EH (cell line): ENCODE measurements at regions not wholly inside any gene's neighbourhood (a gene's known extent, or its start where the extent isn't known, plus 50 kb on each side); places are given as distances from the start of the nearest gene placed in this dataset.
A peak's percentile ranks its signal among the peaks of the same experiment; 100 is the strongest.

Experiments used
- DNase-seq: peaks from one replicate; pipeline ENCODE4 v3.0.0-alpha.2; 2015; ENCODE audit warnings: low read depth

DNA sequence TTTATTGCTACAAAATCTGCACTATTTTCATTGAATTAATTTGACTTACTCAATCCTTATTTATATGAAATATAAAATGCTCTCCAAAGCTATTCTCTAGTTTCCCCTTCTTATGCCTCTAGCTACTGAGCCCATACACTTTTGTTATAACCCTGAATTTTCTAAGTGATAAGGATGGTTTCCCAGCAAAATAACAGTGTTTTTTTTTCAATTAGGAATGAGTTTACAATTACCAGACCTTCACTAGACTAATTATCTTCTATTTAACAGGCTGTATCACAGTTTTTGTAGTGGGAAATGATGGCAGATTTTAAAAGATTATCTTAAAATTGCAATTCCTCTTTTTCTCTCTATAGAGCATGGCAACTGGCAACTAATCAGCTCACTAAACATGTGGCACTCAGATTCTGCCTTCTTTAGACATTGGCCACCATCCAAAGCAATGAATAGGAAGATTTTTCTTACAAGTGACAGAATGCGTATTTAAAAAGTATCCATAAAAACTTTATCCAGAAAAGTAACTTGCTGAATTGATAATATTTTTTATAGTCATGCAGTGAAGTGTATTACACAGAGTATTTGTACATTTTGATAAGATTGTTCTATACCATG lies 585.7 kb upstream of the ZNF608 start:
- DNase-seq: no peak

DNA sequence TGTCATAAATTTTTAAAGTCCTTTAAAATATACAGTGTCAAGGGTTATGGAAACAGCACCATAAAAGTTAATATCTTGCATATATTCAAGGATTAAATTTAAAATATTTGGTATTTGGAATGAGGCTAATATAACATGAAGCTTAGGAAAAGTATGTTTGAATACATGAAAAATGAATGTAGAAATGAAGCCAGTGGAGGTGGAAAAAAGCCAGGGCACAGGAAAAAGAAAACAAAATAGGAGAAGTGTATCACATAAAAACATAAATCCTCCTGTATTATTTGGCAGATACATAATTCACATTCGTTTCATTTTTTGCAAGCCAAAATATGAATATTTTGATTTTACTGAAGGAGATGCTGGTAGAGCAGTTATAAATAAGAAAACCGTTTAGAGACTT lies 587.0 kb upstream of the ZNF608 start:
- DNase-seq: no peak

DNA sequence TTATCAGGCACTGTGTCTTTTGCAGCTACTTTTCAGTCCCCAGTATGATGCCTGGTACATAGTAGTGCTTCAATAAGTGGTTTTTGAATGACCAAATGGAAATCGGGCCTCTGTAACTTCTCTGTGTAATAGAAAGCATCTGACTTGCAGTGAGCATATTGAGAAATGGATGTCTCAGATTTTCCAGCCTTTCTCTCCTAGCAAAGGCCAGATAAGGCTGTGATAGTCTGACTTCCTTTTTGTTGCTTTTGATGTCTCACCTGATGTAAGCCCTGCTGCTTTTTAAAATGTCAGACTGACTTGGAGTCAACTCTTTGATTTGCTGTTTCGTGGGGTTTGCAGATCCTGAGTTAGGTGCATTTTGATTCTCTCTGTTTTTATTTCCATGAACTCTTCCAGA lies 590.0 kb upstream of the ZNF608 start:
- no peak for DNase-seq

DNA sequence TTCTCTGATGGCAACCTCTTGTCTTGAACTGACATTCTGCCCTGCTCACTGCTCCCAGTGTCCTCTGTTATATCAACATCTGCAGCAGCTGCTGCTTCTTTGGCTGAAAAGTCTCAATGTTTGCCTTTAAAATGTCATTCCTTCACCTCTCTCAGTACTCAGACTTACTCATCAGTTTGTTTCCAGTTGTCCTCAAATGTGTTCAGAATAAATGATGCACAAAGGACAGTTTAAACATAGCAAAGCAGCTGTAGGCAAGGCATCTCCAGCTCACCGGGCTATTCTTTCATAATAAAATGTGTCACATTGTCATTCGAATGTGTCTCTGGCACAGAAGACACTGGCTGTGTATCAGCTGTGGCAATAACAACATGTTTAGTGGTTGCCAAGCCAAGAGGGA lies 590.9 kb upstream of the ZNF608 start:
- no peak for DNase-seq

DNA sequence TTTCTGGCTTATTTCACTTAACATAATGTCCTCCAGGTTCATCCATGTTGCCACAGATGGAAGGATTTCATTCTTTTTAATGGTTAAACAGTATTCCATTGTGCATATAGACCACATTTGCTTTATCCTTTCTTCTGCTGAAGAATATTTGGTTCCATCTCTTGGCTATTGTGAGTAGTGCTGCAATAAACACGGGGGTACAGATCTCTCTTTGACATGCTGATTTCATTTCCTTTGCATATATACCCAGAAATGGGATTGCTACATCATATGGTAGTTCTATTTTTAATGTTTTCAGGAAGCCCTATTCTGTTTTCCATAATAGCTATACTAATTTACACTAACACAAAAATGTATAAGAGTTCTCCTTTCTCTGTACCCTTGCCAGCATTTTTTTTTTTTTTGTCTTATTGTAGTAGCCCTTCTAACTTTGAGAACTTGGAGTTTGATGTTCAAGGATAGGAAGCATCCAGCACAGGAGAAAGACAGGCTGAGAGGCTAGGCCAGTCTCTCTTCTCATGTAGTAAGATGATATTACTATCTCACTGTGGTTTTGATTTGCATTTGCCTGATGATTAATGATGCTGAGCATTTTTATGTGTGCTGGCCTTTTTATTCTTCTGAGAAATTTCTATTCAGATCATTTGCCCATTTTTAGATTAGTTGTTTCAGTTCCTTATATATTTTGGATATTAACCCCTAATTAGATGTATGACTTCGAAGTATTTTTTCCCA lies 592.2 kb upstream of the ZNF608 start:
- DNase-seq: no peak

DNA sequence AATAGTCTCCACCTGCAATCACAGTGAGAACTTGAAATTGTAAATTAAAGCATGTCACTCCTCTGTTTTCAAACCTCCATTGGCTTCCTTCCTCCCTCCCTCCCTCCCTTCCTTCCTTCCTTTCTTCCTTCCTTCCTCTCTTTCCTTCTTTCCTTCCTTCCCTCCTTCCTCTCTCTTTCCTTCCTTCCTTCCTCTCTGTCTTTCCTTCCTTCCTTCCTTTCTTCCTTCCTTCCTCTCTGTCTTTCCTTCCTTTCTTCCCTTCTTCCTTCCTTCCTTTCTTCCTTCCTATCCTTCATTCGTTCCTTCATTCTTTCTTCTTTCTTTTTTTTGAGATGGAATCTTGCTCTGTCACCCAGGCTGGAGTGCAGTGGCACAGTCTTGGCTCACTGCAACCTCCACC lies 595.0 kb upstream of the ZNF608 start:
- no peak for DNase-seq

DNA sequence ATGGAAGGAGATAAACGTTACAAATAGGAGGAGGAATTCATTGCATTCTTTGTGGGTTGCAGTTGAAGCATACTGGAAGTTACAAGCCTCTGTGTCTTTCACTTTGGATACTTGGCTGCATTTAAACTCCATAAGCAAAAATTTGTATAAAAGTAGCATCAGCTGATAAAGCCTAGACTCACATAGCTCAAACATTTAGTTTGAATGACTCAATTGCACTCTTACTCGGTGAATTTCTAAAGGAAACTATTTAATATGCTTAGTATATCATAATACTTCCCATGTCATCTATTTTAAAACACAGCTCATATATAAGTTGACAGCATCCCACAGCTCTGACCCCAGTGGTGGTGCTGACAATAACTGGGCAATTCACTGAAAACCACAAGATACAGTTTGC lies 596.6 kb upstream of the ZNF608 start:
- DNase-seq: peak; percentile 40

DNA sequence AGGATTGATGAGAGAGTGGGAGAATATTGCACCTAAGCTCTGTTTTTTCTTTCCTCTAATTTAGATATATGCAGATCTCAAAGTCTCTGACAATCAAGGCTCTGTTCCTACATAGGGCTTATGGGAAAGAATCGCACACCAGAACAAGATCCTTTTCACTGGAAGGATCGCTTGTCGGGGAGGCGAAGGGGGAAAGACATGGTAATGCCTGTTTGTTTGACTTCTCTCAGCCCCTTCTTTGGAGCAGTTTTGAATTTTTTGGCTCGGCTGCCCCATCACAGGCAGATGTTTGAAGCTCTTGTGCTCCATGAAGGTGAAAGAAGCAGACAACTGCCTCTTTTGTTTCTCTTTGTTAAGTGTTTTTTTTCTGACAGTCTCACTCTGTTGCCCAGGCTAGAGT lies 599.9 kb upstream of the ZNF608 start:
- DNase-seq: no peak

DNA sequence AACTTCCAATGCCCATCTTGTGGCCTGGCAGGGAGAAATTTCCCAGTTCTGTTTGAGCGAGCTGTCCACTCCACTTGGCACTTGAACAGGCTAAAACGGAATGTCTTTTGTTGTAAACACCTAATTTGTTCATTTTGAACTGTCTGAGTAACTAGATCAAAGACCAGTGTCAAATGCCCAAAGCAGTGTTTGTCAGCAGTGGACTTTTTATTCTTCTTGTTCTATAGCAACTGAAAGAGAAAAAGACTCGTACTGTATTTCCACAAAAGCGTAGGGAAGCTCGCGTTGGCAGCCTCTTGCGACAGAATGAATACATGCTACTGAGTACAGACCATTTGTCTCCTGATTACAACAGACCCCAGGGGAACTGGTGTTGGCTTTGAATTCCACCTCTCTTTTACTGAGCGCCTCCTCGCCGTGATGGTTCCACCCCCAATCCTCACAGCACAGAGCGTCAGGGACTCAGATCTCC lies 601.8 kb upstream of the ZNF608 start:
- no peak for DNase-seq

DNA sequence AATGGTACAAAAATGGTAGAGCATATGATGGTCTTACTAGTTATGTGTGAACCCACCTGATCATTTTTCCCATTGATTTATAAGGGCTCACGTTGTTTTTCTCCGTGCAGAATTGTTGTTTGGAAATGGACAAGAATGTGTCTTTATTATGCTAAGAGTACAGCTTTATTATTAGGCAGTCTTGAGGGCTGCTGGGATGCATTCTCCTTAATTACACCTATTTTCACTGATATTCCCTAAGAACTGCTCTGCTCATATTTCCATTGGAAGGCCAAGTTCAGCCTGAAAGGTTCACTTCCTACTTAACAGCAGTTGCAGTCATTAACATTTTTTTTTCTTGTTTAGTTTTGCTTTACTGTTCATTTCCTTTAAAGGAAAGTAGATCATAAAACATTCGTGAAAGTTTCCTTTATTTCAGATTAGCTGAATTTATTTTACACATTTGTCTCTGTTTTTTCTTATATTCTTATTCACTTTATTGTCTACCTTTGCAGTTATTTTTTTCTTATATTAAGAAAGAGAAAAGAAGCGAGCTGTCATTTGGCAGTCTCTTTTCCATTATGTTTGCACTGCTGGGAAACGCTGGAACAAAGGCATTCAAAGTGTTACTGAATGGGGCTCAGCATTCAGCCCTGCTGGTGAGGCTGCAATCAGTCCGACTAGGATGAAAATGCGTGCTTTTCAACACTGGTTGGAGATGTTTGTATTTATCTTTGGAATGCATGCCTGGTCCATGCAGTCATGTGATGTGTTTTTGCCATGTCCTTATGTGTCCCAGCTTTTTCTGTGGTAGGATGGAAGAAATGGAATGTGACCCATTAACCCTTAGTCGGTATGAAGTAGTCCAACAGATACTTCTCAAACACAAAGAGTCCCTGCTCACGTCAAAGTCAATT lies 602.7 kb upstream of the ZNF608 start:
- DNase-seq: peak; percentile 54

DNA sequence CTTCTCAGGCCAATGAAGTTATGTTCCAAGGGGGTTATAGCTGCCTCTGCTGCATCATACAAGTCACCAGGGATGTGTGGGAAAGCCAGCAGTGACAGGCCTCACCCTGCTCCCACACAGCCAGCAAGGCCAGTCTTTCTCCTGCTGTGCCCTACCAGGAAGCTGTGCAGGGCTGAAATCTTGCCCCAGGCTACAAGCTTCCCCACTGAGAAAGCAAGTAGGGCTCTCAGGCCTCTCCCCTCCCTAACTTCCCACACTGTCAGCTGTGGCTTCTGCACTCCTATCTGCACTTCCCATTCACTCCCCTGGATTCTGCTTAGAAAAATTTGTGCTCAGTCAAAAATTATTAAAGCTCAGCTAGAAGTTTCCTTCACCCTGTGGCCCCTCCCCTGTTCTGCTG lies 611.2 kb upstream of the ZNF608 start:
- peak; percentile 69 for DNase-seq

DNA sequence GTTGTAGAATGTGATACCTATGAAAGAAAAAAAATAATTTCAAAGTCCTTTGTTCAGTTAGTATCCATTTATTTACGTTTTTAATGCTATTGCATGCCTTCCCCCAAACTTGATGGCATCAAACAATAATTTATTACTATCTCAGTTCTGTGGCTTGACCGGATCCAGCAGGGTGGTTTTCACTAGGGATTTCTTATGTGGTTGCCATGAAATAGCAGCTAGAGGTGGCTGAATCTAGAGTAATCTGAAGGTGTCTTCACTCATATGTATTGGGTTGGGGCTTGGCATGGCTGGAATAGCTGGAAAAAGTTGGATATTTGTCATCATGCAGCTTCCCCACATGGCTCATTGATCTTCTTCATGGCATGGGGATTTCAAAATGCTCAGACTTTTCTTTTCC lies 619.3 kb upstream of the ZNF608 start:
- DNase-seq: no peak

DNA sequence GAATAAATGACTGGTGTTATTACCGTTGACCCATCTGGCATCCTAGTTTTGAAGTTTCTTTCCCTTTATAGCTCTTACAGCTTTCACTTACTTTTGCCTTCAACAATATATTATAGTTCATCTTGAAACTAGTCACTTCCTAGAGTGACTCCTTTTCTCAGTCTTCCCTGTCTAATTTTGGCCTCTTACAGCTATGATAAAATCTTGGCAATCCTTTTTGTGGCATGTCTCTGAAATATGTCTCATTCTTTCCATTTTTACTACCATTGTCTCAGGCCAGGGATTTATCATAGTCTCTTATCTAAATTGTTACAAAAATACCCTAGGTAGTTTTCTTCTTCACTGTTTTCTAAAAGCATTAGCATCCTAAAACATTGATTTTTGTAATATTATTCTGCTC lies 621.3 kb upstream of the ZNF608 start:
- DNase-seq: peak; percentile 13

DNA sequence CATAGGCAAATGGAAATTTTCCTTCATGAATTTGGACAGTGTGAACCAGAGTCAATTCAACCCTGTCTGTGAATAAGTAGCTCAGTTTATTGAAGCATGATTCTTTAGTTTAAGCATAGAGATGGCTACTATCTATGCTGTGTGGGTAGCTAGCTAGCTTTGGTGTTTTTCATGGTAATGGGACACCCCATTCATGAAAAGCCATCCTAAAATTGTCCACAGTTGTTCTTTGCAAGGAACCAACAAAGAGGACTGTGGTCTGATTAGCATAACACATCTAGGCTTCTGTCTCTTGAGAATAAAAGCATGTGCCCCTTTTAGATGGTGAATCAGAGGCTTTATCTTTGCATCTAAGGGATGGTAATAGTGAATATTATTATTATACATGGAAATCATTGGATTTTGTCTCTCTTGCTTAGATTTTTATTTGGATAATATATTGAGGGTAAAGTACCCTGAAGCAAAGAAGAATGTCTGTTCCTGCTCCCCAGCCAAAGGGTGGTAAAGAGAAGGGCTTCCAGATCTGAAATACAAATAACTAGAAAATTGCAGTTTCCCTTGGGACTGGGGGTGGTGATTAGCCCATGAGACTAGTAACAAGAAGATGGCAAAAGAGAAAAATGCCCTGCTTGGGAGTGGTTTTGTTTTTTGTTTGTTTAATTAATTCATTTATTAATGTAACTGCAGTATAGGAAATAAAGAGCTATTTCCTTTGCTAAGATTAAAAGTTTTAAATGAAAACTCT lies 624.2 kb upstream of the ZNF608 start:
- no peak for DNase-seq

DNA sequence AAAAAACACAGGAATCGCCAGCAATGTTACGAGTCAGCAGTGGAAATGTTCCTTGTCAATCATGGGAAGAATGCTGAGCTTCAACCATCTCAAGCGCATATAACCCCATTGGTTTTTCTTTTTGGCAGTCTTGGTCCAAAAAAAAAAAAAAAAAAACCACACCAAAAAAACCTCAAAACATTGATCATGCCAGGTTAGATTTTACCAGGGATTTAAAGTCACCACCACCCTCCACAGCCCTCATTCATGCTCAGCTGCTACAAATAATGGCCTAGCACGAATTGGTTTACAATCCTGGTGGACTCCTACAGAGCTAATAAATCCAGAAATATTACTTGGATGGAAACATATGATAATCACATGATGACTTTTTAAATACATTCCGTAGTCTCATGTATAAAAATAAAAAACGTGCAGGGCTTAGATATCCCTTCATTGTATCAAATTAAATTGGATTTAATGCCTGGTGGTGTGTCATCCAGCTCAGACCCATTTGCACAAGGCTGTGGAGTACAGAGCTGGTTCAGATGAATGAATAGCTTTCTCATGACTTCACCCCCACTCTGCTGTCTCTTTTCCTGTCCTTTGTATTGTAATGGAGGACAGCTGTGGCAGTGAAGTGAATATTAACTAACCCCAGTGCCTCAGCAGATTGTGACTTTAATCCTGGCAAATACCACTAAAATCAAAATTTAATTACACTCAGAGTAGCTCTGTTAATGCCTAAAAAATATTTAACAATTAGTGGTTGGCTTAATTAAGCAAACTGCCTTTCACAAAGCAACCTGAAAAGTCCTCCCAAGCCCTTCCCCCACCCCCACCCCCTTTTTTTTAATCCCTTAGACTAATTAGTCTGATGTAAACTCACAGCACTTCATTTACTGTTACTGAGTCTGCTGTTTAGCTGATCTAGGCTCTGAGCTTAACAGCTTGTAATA lies 626.5 kb upstream of the ZNF608 start:
- DNase-seq: peak; percentile 43

DNA sequence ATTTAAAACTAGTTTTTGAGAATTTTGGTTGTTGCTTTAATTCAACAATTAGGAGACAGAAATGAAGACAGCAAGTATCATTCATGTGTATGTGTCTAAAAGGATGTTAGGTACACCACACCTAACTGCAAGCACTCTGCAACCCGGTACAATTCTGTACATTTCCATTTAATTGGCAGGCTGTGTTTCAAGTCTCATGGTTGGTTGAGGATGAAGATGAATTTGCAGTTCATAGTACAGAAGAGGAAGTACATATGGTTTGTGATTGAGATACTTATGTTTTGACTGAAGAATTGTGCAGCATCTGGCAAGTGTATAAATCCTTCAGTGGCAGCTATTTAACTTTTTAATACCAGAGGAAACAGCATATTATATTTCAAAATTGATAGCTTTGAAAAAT lies 628.7 kb upstream of the ZNF608 start:
- no peak for DNase-seq

DNA sequence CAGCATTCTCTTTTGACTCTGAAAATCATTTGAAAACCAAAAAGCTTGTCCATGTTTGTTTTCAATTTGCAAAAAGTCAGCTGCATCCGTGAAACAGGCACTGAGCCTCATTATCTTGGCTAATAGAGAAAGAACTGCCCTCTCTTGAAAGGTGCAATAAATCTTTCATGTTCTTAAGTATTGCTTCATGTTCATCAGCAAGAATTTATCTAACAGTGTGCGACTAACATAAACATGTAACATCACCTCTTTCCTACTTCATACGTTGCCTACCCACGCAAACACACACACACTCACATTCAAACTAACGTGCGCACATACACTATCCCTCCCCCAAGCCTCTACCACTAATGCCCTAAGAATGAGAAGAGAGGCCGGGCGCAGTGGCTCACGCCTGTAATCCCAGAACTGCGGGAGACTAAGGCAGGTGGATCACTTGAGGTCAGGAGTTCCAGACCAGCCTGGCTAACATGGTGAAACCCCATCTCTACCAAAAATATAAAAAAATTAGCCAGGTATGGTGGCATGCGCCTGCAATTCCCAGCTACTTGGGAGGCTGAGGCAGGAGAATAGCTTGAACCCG lies 629.7 kb upstream of the ZNF608 start:
- DNase-seq: no peak

DNA sequence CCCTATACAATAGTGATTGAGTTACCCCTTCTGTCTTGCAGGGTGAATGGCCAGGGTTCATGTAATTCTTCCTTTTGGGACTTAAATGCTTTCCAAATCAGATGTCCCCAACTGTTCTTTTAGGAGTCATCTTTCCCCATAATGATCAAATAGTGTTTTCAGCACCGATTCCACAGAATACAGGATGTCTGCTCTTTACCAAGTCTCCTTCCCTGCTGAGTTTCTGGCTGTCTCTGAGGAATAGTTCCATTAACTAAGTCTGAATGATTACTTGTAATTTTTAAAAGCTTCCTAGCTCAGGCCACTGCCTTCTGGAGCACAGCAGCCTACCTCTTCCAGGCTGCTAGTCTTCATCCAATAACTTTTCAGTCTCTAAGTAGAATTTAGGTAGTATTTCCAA lies 630.7 kb upstream of the ZNF608 start:
- no peak for DNase-seq

DNA sequence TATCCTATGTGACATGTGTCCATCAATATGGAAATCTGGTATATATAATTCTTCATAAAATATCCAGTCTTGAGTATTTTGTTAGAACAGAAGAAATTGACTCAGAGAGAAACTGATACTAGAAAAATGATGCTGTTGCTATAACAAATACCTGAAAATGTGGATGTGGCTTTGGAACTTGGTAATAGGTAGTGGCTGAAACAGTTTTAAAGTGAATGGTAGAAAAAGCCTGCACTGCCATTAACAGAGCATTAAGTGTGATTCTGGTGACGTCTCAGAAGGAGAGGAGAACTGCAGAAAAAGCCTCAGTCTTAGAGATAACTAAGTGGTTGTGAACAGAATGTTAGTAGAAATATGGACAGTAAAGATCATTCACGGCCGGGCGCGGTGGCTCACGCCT lies 634.9 kb upstream of the ZNF608 start:
- DNase-seq: no peak

DNA sequence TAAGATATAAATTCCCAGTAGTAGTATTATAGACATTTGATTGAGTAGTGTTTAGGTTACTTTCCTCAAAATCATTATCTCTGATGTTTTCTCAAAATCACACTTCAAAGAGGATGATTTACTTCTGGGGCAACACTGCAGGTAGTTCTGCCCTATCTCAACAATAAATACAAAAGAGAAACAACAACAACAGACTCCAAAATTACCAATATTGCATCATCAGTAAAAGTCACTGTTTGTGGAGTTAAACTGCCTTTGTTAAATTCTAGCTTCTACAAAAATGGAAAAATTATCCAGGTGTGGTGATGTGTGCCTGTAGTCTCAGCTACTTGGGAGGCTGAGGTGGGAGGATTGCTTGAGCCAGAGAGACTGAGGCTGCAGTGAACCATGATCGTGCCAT lies 637.6 kb upstream of the ZNF608 start:
- DNase-seq: no peak

DNA sequence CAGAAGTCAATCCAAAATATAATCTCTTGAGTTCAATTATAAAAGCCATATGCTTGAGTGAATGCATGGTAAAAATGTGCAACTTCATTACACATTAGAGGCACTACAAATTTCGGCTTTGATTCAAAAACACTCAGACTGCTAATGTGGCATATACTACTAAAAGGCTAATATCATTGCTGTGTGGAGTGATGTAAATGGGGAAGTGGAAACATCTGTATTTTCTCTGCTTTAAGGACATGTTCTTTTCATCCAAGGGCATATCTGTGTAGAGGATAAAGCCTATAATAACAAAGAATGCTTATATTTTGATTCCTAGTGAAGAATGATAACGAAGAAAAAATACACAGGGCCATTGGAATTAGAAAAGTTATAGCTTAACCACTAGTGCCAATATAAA lies 643.9 kb upstream of the ZNF608 start:
- no peak for DNase-seq
